Suprapubic skin (tissue), 4 donors: ENCODE measurements at regions not wholly inside any gene's neighbourhood (a gene's known extent, or its start where the extent isn't known, plus 50 kb on each side); places are given as distances from the start of the nearest gene placed in this dataset.

Source experiments
- DNase-seq, 2 donors: peaks; one replicate each; pipeline ENCODE4 v3.0.0-alpha.2; 2019; ENCODE audit warnings: low spot score in 2 of 2
- H3K27ac ChIP-seq: fragments of 200-600 bp; sonication (generic); one replicate; pipeline ENCODE4 v1.5.1; 2019
- H3K27me3 ChIP-seq: fragments of 200-600 bp; sonication (generic); one replicate; pipeline ENCODE4 v1.5.1; 2019
- H3K36me3 ChIP-seq: fragments of 200-600 bp; sonication (generic); one replicate; pipeline ENCODE4 v1.5.1; 2019
- H3K4me1 ChIP-seq: fragments of 200-600 bp; sonication (generic); one replicate; pipeline ENCODE4 v1.5.1; 2019
- H3K4me3 ChIP-seq: fragments of 200-600 bp; sonication (generic); one replicate; pipeline ENCODE4 v1.5.1; 2019; ENCODE audit warnings: mild to moderate bottlenecking
- H3K9me3 ChIP-seq: fragments of 200-600 bp; sonication (generic); one replicate; pipeline ENCODE4 v1.5.1; 2019
- CTCF ChIP-seq, 2 donors: fragments of 200-600 bp in 1 of 2; fragments of 450-650 bp in 1 of 2; sonication (generic) in 1 of 2; IDR thresholded peaks; one replicate each; pipeline ENCODE4 v1.5.1; 2016 to 2019; ENCODE audit warnings: antibody characterized with exemption in 2 of 2, mild to moderate bottlenecking in 1 of 2, moderate library complexity in 1 of 2
- EP300 ChIP-seq: sonication (generic); formaldehyde crosslinking; IDR thresholded peaks from one replicate; pipeline ENCODE4 v1.6.1; 2017; ENCODE audit warnings: antibody characterized with exemption
- POLR2A ChIP-seq, 2 donors: fragments of 450-650 bp; IDR thresholded peaks; one replicate each; pipeline ENCODE4 v1.6.1; 2017; ENCODE audit warnings: antibody characterized with exemption in 2 of 2, mild to moderate bottlenecking in 2 of 2, moderate library complexity in 2 of 2
- POLR2AphosphoS5 ChIP-seq, 3 donors: sonication (generic); formaldehyde crosslinking; IDR thresholded peaks; one replicate each; pipeline ENCODE4 v1.6.1; 2017; ENCODE audit warnings: antibody characterized with exemption in 3 of 3
- WGBS: methylation state at CpG from one replicate; pipeline ENCODE4 v1.1.5; 2018; 5-methylcytosine and 5-hydroxymethylcytosine counted together

GRCh38 chr16:47858333-47858982 is 297.3 kb downstream of the ABCC12 start:
- Histone ChIP-seq H3K36me3 (no peaks in the 10 kb centered on the region), H3K4me3 (no peak overlapping the region), H3K27ac (no peak overlapping the region), H3K27me3 (no peaks in the 10 kb centered on the region), H3K4me1 (peaks cover 6% of the 10 kb centered on the region), H3K9me3 (no peaks in the 10 kb centered on the region)
- WGBS = 42% methylated on average over 9 of the region's 9 CpGs
- TF ChIP-seq EP300 (no peak), CTCF (IDR thresholded peaks at IDR 0.05) (no peak), POLR2A (IDR thresholded peaks at IDR 0.05) (no peak), POLR2AphosphoS5 (IDR thresholded peaks at IDR 0.05) (no peak)
- no peak for DNase-seq

- TF ChIP-seq EP300 (no peak), POLR2A (IDR thresholded peaks at IDR 0.05) (no peak), CTCF (IDR thresholded peaks at IDR 0.05) (no peak), POLR2AphosphoS5 (IDR thresholded peaks at IDR 0.05) (no peak)
- WGBS = 60% methylated on average over 1 of the region's 3 CpGs
- Histone ChIP-seq H3K27ac (no peak overlapping the region), H3K36me3 (no peaks in the 10 kb centered on the region), H3K27me3 (no peaks in the 10 kb centered on the region), H3K9me3 (no peaks in the 10 kb centered on the region), H3K4me3 (no peak overlapping the region), H3K4me1 (peaks cover 6% of the 10 kb centered on the region)
- no peak for DNase-seq
Observed at GRCh38 chr16:47855431-47855830, 300.4 kb downstream of the ABCC12 start.

GRCh38 chr16:47854737-47855136 is 301.1 kb downstream of the ABCC12 start:
- Histone ChIP-seq H3K27ac (no peak overlapping the region), H3K27me3 (no peaks in the 10 kb centered on the region), H3K4me1 (peaks cover 6% of the 10 kb centered on the region), H3K36me3 (no peaks in the 10 kb centered on the region), H3K4me3 (no peak overlapping the region), H3K9me3 (no peaks in the 10 kb centered on the region)
- TF ChIP-seq EP300 = no peak
- no peak for TF ChIP-seq CTCF (IDR thresholded peaks at IDR 0.05)
- no peak for TF ChIP-seq POLR2AphosphoS5 (IDR thresholded peaks at IDR 0.05)
- no peak for TF ChIP-seq POLR2A (IDR thresholded peaks at IDR 0.05)
- DNase-seq = no peak
- 98% methylated on average over 2 of the region's 2 CpGs for WGBS

- Histone ChIP-seq H3K4me1 (no peaks in the 10 kb centered on the region), H3K27ac (no peak overlapping the region), H3K9me3 (no peaks in the 10 kb centered on the region), H3K36me3 (no peaks in the 10 kb centered on the region), H3K4me3 (no peak overlapping the region), H3K27me3 (no peaks in the 10 kb centered on the region)
- 84% methylated on average over 6 of the region's 6 CpGs for WGBS
- TF ChIP-seq POLR2AphosphoS5 (IDR thresholded peaks at IDR 0.05) (no peak), EP300 (no peak), CTCF (IDR thresholded peaks at IDR 0.05) (no peak), POLR2A (IDR thresholded peaks at IDR 0.05) (no peak)
- DNase-seq = no peak
Observed at GRCh38 chr16:47852991-47853390, 302.8 kb downstream of the ABCC12 start.

GRCh38 chr16:47851146-47851545 is 304.6 kb downstream of the ABCC12 start:
- DNase-seq = no peak

More at GRCh38 chr16:47851146-47851545, 304.6 kb downstream of the ABCC12 start:
- no peak overlapping the region for H3K27ac ChIP-seq
- no peaks in the 10 kb centered on the region for H3K27me3 ChIP-seq
- H3K9me3 ChIP-seq = no peaks in the 10 kb centered on the region
- no peaks in the 10 kb centered on the region for H3K4me1 ChIP-seq
- WGBS = 70% methylated on average over 8 of the region's 8 CpGs
- H3K4me3 ChIP-seq = no peak overlapping the region
- TF ChIP-seq POLR2A (IDR thresholded peaks at IDR 0.05) (no peak), EP300 (no peak), CTCF (IDR thresholded peaks at IDR 0.05) (no peak), POLR2AphosphoS5 (IDR thresholded peaks at IDR 0.05) (no peak)
- no peaks in the 10 kb centered on the region for H3K36me3 ChIP-seq
